Left lung (tissue), 4 donors: ENCODE measurements at regions not wholly inside any gene's neighbourhood (a gene's known extent, or its start where the extent isn't known, plus 50 kb on each side); places are given as distances from the start of the nearest gene placed in this dataset.

ENCODE experiments used
- ATAC-seq: fragments of 200-7000 bp; cut with Tn5 transposase; one replicate; pipeline ENCODE4 v1.9.1; 2020; ENCODE audit warnings: moderate library complexity
- DNase-seq, 4 donors: peaks; one replicate each; pipeline ENCODE4 v3.0.0-alpha.2; 2013 to 2020
- H3K27ac ChIP-seq, 2 donors: fragments of 200-600 bp; sonication (generic) in 1 of 2; one replicate each; pipeline versions ENCODE4 v1.5.0 to v1.8.0; 2020 to 2021
- H3K27me3 ChIP-seq, 2 donors: fragments of 200-600 bp; sonication (generic) in 1 of 2; one replicate each; pipeline versions ENCODE4 v1.5.0 to v1.8.0; 2020 to 2021
- H3K36me3 ChIP-seq, 2 donors: fragments of 200-600 bp; sonication (generic) in 1 of 2; one replicate each; pipeline versions ENCODE4 v1.5.0 to v1.8.0; 2020 to 2021
- H3K4me1 ChIP-seq, 2 donors: fragments of 200-600 bp; one replicate each; pipeline ENCODE4 v1.8.0; 2021
- H3K4me3 ChIP-seq, 2 donors: fragments of 200-600 bp; sonication (generic) in 1 of 2; one replicate each; pipeline versions ENCODE4 v1.5.0 to v1.8.0; 2020 to 2021; ENCODE audit warnings: mild to moderate bottlenecking in 1 of 2
- H3K9me3 ChIP-seq, 2 donors: fragments of 200-600 bp; sonication (generic) in 1 of 2; one replicate each; pipeline versions ENCODE4 v1.5.0 to v1.8.0; 2020 to 2021
- CTCF ChIP-seq, 2 donors: fragments of 200-600 bp; sonication (generic) in 1 of 2; IDR thresholded peaks; one replicate each; pipeline versions ENCODE4 v1.5.0 to v1.8.0; 2021; ENCODE audit warnings: antibody characterized with exemption in 2 of 2
- intact Hi-C, 2 donors: fragments of 100-400 bp; cut with DNase I; formaldehyde crosslinking; loops; one replicate each; pipeline versions ENCODE4 v1.11.2 to v1.14.2; 2022
- donor health status: DM: no; HTN: yes; CAD: no.
- donor health status: DM: no; HTN: no; CAD: no.

- Histone ChIP-seq H3K9me3 (peaks cover 0 to 4% of the 10 kb centered on the region in 2 donors), H3K4me3 (no peak overlapping the region), H3K4me1 (peaks cover 0 to 10% of the 10 kb centered on the region in 2 donors), H3K36me3 (no peaks in the 10 kb centered on the region), H3K27ac (no peak overlapping the region), H3K27me3 (no peaks in the 10 kb centered on the region)
- intact Hi-C loops = no loop called here
- ATAC-seq (no peak), DNase-seq (no peak)
- no peak for TF ChIP-seq CTCF (IDR thresholded peaks at IDR 0.05)
These were observed 345.6 kb upstream of the NRP1 start for GRCh38 chr10:33680036-33680435.

GRCh38 chr10:33676606-33677339 is 342.3 kb upstream of the NRP1 start:
- H3K27me3 ChIP-seq = no peaks in the 10 kb centered on the region
- ATAC-seq (no peak), DNase-seq (no peak)
- no peak overlapping the region for H3K4me3 ChIP-seq
- H3K9me3 ChIP-seq = no peaks in the 10 kb centered on the region
- H3K36me3 ChIP-seq = no peaks in the 10 kb centered on the region
- TF ChIP-seq CTCF (IDR thresholded peaks at IDR 0.05) = no peak
- H3K4me1 ChIP-seq = peaks cover 0 to 12% of the 10 kb centered on the region in 2 donors
- H3K27ac ChIP-seq = no peak overlapping the region
- intact Hi-C loops = no loop called here

DNA sequence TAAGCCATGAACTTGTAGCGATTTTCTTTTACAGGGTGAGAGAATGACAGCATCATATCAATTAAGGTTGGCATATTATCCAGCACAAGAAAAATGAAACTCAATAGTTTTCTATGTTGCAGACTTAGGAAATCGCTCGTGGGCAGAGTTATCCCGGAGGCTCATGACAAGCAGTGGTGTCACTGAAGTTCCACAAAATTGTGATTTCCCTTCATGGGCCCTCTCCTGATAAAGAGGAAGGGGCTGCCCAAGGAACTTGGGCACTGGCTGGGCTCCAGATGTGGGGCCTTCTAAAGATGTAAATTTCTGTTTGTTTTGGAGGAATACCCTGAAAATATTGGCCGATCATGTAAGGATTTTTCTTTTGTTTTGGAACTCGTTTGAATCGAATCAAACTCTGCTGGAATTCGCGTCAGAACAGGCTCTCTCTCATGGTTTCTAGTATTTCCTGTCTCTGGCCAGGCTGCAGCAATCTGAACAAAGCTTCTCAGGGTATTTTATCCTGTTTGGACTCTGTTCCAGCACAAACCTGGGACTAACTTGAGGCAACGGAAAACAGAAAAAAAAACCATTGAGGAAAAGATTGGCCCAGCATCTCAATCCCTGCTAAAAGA is 340.6 kb upstream of the NRP1 start:
- DNase-seq = peak in 1 of 4 donors; percentile 17
- H3K4me3 ChIP-seq = no peak overlapping the region

GRCh38 chr10:33674491-33674890 is 340.0 kb upstream of the NRP1 start:
- intact Hi-C loops = no loop called here
- Histone ChIP-seq H3K27ac (no peak overlapping the region), H3K4me3 (no peak overlapping the region), H3K36me3 (no peaks in the 10 kb centered on the region), H3K27me3 (no peaks in the 10 kb centered on the region), H3K4me1 (peaks cover 0 to 12% of the 10 kb centered on the region in 2 donors), H3K9me3 (no peaks in the 10 kb centered on the region)
- DNase-seq (no peak), ATAC-seq (no peak)
- TF ChIP-seq CTCF (IDR thresholded peaks at IDR 0.05) = no peak

More for the DNA sequence above, 340.6 kb upstream of the NRP1 start:
- Histone ChIP-seq H3K36me3 (no peaks in the 10 kb centered on the region), H3K9me3 (no peaks in the 10 kb centered on the region), H3K27me3 (no peaks in the 10 kb centered on the region), H3K4me1 (peaks cover 0 to 12% of the 10 kb centered on the region in 2 donors), H3K27ac (peak overlapping the region in 1 of 2 donors; percentile 33)
- ATAC-seq = no peak
- TF ChIP-seq CTCF (IDR thresholded peaks at IDR 0.05) = no peak
- intact Hi-C loops = no loop called here

- DNase-seq = no peak
- no peak for TF ChIP-seq CTCF (IDR thresholded peaks at IDR 0.05)
- ATAC-seq = no peak
- Histone ChIP-seq H3K27me3 (no peaks in the 10 kb centered on the region), H3K9me3 (no peaks in the 10 kb centered on the region), H3K36me3 (no peaks in the 10 kb centered on the region), H3K4me1 (peaks cover 0 to 12% of the 10 kb centered on the region in 2 donors), H3K27ac (no peak overlapping the region), H3K4me3 (no peak overlapping the region)
- intact Hi-C loops = no loop called here
These were observed 339.5 kb upstream of the NRP1 start for GRCh38 chr10:33673839-33674415.
